ENCODE measurements at regions not wholly inside any gene's neighbourhood (a gene's known extent, or its start where the extent isn't known, plus 50 kb on each side); places are given as distances from the start of the nearest gene placed in this dataset.

DNA sequence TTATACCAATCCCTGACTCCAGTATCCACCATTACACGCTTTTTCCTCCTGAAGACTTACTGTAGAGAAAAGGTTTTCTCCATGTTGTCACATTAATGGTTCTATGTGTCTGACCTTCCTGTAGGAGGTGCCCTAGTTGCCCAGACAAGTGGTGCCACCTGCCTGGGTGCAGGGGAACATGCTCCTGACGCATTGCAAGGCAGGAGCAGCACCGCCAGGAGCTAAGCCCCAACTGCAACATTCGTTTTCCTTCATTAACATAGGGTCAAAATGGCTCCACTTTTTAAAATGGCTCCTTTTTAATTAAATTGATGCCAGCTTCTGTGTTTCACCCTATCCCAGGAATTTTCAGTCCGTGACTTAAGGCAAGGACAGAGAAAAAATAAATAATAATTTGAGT is 220.1 kb upstream of the SAMSN1 start:
- TF ChIP-seq, protein P1, sequence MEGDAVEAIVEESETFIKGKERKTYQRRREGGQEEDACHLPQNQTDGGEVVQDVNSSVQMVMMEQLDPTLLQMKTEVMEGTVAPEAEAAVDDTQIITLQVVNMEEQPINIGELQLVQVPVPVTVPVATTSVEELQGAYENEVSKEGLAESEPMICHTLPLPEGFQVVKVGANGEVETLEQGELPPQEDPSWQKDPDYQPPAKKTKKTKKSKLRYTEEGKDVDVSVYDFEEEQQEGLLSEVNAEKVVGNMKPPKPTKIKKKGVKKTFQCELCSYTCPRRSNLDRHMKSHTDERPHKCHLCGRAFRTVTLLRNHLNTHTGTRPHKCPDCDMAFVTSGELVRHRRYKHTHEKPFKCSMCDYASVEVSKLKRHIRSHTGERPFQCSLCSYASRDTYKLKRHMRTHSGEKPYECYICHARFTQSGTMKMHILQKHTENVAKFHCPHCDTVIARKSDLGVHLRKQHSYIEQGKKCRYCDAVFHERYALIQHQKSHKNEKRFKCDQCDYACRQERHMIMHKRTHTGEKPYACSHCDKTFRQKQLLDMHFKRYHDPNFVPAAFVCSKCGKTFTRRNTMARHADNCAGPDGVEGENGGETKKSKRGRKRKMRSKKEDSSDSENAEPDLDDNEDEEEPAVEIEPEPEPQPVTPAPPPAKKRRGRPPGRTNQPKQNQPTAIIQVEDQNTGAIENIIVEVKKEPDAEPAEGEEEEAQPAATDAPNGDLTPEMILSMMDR (IDR thresholded peaks at IDR 0.05), result no peak
- no peak for TF ChIP-seq POLR2AphosphoS5 (IDR thresholded peaks at IDR 0.05)
- no peak for TF ChIP-seq POLR2A (IDR thresholded peaks at IDR 0.05)
